Kidney capillary endothelial cell (primary cell): ENCODE measurements at regions not wholly inside any gene's neighbourhood (a gene's known extent, or its start where the extent isn't known, plus 50 kb on each side); places are given as distances from the start of the nearest gene placed in this dataset.
"Not testable (repeated sequence)": the region's sequence is repeated elsewhere in the genome, so short reads cannot be mapped to it uniquely, and the experiment has no call there.

Experiments
- DNase-seq: peaks from one replicate; pipeline ENCODE4 v3.0.0-alpha.2; 2018; ENCODE audit warnings: low spot score

- no peak for DNase-seq
Measured at GRCh38 chr5:98121036-98121936, 652.2 kb upstream of the RGMB start.

- no peak for DNase-seq
Measured at GRCh38 chr5:98128271-98128670, 645.2 kb upstream of the RGMB start.

- no peak for DNase-seq
Measured at GRCh38 chr5:98128846-98129245, 644.6 kb upstream of the RGMB start.

- DNase-seq, result no peak
Measured at GRCh38 chr5:98130261-98131035, 643.0 kb upstream of the RGMB start.

GRCh38 chr5:98144116-98144515 lies 629.3 kb upstream of the RGMB start:
- DNase-seq, result no peak

- DNase-seq, result no peak
Measured at GRCh38 chr5:98144710-98145109, 628.8 kb upstream of the RGMB start.

- no peak for DNase-seq
Measured at GRCh38 chr5:98157368-98157767, 616.1 kb upstream of the RGMB start.

GRCh38 chr5:98158440-98158839 lies 615.0 kb upstream of the RGMB start:
- DNase-seq, result no peak

- no peak for DNase-seq
Measured at GRCh38 chr5:98163796-98164493, 609.5 kb upstream of the RGMB start.

GRCh38 chr5:98168871-98169270 lies 604.6 kb upstream of the RGMB start:
- no peak for DNase-seq

GRCh38 chr5:98170994-98171393 lies 602.5 kb upstream of the RGMB start:
- no peak for DNase-seq

GRCh38 chr5:98173334-98173733 lies 600.1 kb upstream of the RGMB start:
- peak; percentile 12 for DNase-seq

- DNase-seq, result no peak
Measured at GRCh38 chr5:98175474-98175873, 598.0 kb upstream of the RGMB start.

- no peak for DNase-seq
Measured at GRCh38 chr5:98179791-98180755, 593.4 kb upstream of the RGMB start.

- DNase-seq, result no peak
Measured at GRCh38 chr5:98186128-98186527, 587.3 kb upstream of the RGMB start.

- DNase-seq, result no peak
Measured at GRCh38 chr5:98187945-98188344, 585.5 kb upstream of the RGMB start.

GRCh38 chr5:98190344-98190743 lies 583.1 kb upstream of the RGMB start:
- not testable (repeated sequence) for DNase-seq

- no peak for DNase-seq
Measured at GRCh38 chr5:98193921-98194760, 579.3 kb upstream of the RGMB start.

GRCh38 chr5:98200726-98201541 lies 572.5 kb upstream of the RGMB start:
- no peak for DNase-seq

- no peak for DNase-seq
Measured at GRCh38 chr5:98204798-98205197, 568.7 kb upstream of the RGMB start.
